Adrenal gland (tissue), 5 donors: ENCODE measurements at regions not wholly inside any gene's neighbourhood (a gene's known extent, or its start where the extent isn't known, plus 50 kb on each side); places are given as distances from the start of the nearest gene placed in this dataset.
"Not testable (repeated sequence)": the region's sequence is repeated elsewhere in the genome, so short reads cannot be mapped to it uniquely, and the experiment has no call there.

Source experiments
- CTCF ChIP-seq, 6 experiments: fragments of 450-650 bp in 4 of 6; fragments of 200-600 bp in 2 of 6; sonication (generic) in 1 of 6; IDR thresholded peaks; 1 replicate in 5 of 6; 2 replicates in 1 of 6; pipeline versions ENCODE4 v1.5.1 to v1.8.0; 2016 to 2021; ENCODE audit warnings: antibody characterized with exemption in 6 of 6, mild to moderate bottlenecking in 2 of 6, moderate library complexity in 1 of 6
- POLR2A ChIP-seq, 2 donors: fragments of 450-650 bp; IDR thresholded peaks; one replicate each; pipeline ENCODE4 v1.6.1; 2017; ENCODE audit warnings: antibody characterized with exemption in 2 of 2, mild to moderate bottlenecking in 2 of 2, moderate library complexity in 1 of 2
- donor health status: DM: no; HTN: no; CAD: no.

GRCh38 chr16:29602683-29603088 lies 60.4 kb upstream of the SPN start:
- not testable (repeated sequence) for TF ChIP-seq CTCF, POLR2A (IDR thresholded peaks at IDR 0.05)
